ENCODE measurements at regions not wholly inside any gene's neighbourhood (a gene's known extent, or its start where the extent isn't known, plus 50 kb on each side); places are given as distances from the start of the nearest gene placed in this dataset.
"Not testable (repeated sequence)": the region's sequence is repeated elsewhere in the genome, so short reads cannot be mapped to it uniquely, and the experiment has no call there.

DNA sequence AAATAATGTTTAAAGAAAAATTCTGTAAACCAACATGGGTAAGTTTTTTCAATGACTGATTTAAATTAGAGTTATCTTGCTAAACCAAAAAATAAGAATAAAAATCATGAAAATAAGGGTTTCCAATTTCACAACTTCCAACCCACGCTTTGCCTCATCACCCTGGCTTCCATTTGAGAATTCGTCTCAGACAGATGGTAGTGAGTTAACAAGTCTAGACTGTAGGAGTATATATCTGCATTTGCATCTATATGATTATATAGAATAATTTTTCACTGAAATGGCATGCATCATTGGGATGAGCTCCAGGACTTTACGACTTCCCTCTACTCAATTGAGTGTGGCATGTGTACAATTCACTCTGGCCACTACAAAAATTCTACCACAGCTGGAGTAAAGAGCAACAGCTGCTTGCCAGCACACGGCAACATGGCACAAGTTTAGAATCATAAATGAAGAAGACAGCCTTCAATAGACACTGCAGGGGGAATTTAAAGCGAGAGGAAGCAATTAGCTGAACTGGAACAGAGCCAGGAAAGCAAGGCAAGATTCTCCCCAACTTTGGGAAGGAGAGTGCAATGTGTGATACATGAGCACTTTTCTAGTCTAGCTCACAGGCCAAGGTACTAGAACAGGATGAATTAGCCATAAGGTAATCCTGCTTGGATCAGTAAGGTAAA lies 1673.5 kb upstream of the CELF4 start:
- WGBS, 2 donors, result 66 to 71% methylated on average over 5 of the region's 5 CpGs
- DNase-seq (ENCODE audit: low spot score in 2 of 2), result no peak
- Histone ChIP-seq H3K9me3 (peaks cover 0 to 12% (median 0%) of the 10 kb centered on the region in 4 donors), H3K27me3 (no peaks in the 10 kb centered on the region), H3K27ac (no peak overlapping the region), H3K4me1 (no peaks in the 10 kb centered on the region), H3K36me3 (no peaks in the 10 kb centered on the region), H3K4me3 (no peak overlapping the region)
- TF ChIP-seq POLR2A (IDR thresholded peaks at IDR 0.05) (no peak), EP300 (IDR thresholded peaks at IDR 0.05) (no peak)
- TF ChIP-seq, protein P1, sequence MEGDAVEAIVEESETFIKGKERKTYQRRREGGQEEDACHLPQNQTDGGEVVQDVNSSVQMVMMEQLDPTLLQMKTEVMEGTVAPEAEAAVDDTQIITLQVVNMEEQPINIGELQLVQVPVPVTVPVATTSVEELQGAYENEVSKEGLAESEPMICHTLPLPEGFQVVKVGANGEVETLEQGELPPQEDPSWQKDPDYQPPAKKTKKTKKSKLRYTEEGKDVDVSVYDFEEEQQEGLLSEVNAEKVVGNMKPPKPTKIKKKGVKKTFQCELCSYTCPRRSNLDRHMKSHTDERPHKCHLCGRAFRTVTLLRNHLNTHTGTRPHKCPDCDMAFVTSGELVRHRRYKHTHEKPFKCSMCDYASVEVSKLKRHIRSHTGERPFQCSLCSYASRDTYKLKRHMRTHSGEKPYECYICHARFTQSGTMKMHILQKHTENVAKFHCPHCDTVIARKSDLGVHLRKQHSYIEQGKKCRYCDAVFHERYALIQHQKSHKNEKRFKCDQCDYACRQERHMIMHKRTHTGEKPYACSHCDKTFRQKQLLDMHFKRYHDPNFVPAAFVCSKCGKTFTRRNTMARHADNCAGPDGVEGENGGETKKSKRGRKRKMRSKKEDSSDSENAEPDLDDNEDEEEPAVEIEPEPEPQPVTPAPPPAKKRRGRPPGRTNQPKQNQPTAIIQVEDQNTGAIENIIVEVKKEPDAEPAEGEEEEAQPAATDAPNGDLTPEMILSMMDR (IDR thresholded peaks at IDR 0.05), result no peak

DNA sequence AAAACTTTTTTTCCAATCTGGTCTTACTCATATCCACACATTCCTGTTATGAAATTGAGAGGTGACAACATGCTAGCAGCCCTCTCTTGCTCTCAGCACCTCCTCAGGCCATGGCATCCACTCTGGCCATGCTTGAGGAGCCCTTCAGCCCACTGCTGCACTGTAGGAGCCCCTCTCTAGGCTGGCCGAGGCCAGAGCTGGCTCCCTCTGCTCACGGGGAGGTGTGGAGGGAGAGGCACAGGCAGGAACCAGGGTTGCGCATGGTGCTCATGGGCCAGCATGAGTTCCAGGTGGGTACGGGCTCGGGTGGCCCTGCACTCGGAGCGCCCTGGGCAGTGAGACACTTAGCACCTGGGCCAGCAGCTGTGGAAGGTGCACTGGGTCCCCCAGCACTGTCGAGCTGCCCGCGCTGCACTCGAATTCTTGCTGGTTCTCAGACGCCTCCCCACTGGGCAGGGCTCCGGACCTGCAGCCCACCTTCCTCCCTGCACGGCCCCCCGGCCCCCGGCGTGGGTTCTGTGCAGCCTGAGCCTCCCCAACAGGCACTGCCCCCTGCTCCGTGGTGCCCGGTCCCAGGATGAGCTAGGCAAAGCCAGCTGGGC lies 1669.6 kb upstream of the CELF4 start:
- TF ChIP-seq POLR2A (IDR thresholded peaks at IDR 0.05) (no peak), EP300 (IDR thresholded peaks at IDR 0.05) (no peak)
- TF ChIP-seq, protein P1 (IDR thresholded peaks at IDR 0.05), result no peak
- no peaks in the 10 kb centered on the region for H3K4me1 ChIP-seq
- no peak for DNase-seq (ENCODE audit: low spot score in 2 of 2)
- 94 to 97% methylated on average over 19 of the region's 19 CpGs for WGBS, 2 donors
- peaks cover 0 to 19% (median 0%) of the 10 kb centered on the region in 4 donors for H3K9me3 ChIP-seq
- H3K27ac ChIP-seq, result no peak overlapping the region
- H3K36me3 ChIP-seq, result no peaks in the 10 kb centered on the region
- H3K27me3 ChIP-seq, result no peaks in the 10 kb centered on the region
- H3K4me3 ChIP-seq, result no peak overlapping the region

DNA sequence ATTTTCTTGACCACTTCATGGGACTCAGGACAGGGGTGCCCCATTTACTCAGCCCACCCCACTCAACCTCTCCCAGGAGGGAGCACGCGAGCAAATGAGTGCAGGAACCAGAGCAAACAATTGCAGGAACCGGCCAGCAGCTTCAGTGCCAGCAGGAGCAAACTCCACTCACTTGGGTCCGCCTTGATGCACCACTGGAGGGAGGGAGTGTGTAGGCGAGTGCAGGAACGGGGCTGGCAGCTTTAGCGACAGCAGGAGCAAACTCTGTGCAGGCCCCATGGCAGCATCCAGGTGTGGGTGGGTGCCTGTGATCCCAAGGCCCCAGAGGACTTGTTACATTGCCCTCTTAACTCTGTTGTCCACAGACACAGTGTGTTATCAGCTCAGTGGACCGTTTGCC lies 1667.3 kb upstream of the CELF4 start:
- Histone ChIP-seq H3K9me3 (peaks cover 0 to 19% (median 0%) of the 10 kb centered on the region in 4 donors), H3K4me1 (no peaks in the 10 kb centered on the region), H3K27ac (no peak overlapping the region), H3K36me3 (no peaks in the 10 kb centered on the region), H3K27me3 (no peaks in the 10 kb centered on the region), H3K4me3 (no peak overlapping the region)
- TF ChIP-seq, protein P1 (IDR thresholded peaks at IDR 0.05), result no peak
- TF ChIP-seq EP300 (IDR thresholded peaks at IDR 0.05), result no peak
- no peak for TF ChIP-seq POLR2A (IDR thresholded peaks at IDR 0.05)
- DNase-seq (ENCODE audit: low spot score in 2 of 2), result no peak
- WGBS, 2 donors, result 81 to 85% methylated on average over 8 of the region's 8 CpGs

DNA sequence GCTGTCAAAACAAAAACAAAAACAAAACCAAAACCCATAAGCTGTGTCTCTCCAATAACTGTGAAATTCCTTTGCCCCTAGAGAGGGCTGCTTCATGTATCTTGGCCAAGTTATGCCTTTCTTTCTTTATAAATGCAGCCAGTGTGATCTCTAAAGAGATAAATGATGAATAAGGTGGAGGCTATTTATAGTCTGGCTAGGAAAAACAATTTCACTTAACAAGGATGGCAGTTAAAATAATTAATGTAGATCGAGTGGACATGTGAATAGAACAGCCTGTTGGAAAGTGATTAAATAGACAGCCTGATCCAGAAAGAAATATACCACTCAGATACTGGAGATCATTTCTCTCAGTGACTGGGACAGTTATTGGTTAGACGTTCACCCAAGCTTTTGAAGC lies 1666.9 kb upstream of the CELF4 start:
- H3K4me1 ChIP-seq, result no peaks in the 10 kb centered on the region
- WGBS, 2 donors, result 34 to 51% methylated on average over 2 of the region's 2 CpGs
- no peaks in the 10 kb centered on the region for H3K27me3 ChIP-seq
- no peak for DNase-seq (ENCODE audit: low spot score in 2 of 2)
- TF ChIP-seq POLR2A (IDR thresholded peaks at IDR 0.05) (no peak), EP300 (IDR thresholded peaks at IDR 0.05) (no peak)
- TF ChIP-seq, protein P1 (IDR thresholded peaks at IDR 0.05), result no peak
- no peak overlapping the region for H3K27ac ChIP-seq
- H3K9me3 ChIP-seq, result peaks cover 0 to 19% (median 0%) of the 10 kb centered on the region in 4 donors
- no peaks in the 10 kb centered on the region for H3K36me3 ChIP-seq
- H3K4me3 ChIP-seq, result no peak overlapping the region

DNA sequence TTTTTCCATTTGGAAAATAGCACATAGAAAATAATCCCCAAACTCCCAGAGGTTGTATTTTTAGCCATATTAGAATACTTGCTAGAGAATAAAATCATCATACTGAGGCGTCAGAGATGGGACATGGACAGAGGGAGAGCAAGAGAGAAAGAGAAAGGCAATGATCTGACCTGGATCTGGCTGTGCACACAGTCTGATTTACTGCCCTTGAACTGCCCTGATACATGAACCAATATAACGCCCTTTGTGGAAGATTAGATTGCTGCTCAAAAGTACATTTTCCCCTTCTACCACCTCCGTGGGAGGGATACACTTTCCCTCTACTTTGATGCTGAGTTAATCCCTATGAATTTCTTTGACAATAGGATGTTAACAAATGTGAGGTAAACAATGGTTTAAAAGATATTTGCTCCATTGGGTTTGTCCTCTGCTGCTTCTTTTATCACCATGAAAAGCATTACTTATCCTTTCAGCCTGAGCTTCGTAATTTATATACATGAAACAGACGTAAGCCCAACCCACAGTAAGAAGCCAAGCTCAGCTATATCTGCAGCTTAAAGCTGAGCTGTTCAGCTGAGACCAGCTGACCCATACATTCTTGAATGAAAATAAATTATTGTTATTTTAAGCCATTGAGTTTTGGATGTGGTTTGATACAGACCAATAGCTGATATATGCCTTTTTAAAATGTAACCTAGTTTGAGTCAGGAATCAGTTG lies 1664.6 kb upstream of the CELF4 start:
- TF ChIP-seq EP300 (IDR thresholded peaks at IDR 0.05) (no peak), POLR2A (IDR thresholded peaks at IDR 0.05) (no peak)
- TF ChIP-seq, protein P1 (IDR thresholded peaks at IDR 0.05), result no peak
- no peaks in the 10 kb centered on the region for H3K4me1 ChIP-seq
- no peaks in the 10 kb centered on the region for H3K36me3 ChIP-seq
- no peaks in the 10 kb centered on the region for H3K27me3 ChIP-seq
- no peak for DNase-seq (ENCODE audit: low spot score in 2 of 2)
- H3K4me3 ChIP-seq, result no peak overlapping the region
- H3K9me3 ChIP-seq, result peaks cover 0 to 13% (median 0%) of the 10 kb centered on the region in 4 donors
- no peak overlapping the region for H3K27ac ChIP-seq
- WGBS, 2 donors, result 73 to 74% methylated on average over 5 of the region's 5 CpGs

DNA sequence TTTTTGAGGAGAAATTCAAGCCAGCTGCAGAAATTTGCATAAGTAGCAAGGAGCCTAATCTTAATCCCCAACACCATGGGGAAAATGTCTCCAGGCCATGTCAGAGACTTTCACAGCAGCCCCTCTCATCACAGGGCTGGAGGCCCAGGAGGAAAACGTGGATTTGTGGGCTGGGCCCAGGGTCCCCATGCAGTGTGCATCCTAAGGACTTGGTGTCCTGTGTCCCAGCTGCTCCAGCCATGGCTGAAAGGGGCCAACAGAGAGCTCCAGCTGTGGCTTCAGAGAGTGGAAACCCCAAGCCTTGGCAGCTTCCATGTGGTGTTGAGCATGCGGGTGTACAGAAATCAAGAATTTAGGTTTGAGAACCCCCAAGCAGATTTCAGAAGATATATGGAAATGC lies 1662.2 kb upstream of the CELF4 start:
- not testable (repeated sequence) for DNase-seq (ENCODE audit: low spot score in 2 of 2); H3K36me3 ChIP-seq; H3K4me1 ChIP-seq; H3K27ac ChIP-seq; H3K4me3 ChIP-seq; H3K9me3 ChIP-seq; H3K27me3 ChIP-seq
- WGBS, 2 donors, result 80 to 93% methylated on average over 1 to 2 of the region's 2 CpGs
